ENCODE measurements at regions not wholly inside any gene's neighbourhood (a gene's known extent, or its start where the extent isn't known, plus 50 kb on each side); places are given as distances from the start of the nearest gene placed in this dataset.

DNA sequence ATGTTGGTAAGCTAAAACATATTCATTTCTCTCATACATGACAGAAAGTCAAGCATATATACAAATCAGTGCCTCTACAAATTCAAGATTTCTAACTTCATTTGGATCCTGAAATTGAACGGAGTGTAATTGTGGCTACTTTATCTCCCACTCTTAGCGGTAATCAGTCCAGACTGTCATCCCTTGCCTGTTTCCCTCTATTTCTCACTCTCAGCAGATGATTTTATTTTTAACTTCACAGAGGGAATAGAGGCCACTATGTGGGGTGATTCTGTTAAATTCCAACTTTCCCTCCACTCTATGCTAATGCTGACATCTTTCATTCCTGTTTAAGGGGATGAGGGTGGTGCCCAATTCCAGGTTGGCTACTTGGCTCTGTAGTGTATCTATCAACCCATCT lies 153.8 kb upstream of the KCNN2 start:
- Histone ChIP-seq H3K27me3 (replicated peaks in 1 of 4; ENCODE audit: control extremely low read depth in 1 of 4, control insufficient read depth in 3 of 4, insufficient read depth in 4 of 4, low read length in 3 of 4) (no peaks in the 10 kb centered on the region), H2AFZ (ENCODE audit: insufficient read depth, low read depth, low read length, poor library complexity, severe bottlenecking) (no peak overlapping the region), H3K9ac (ENCODE audit: low read length) (no peak overlapping the region), H3K9me3 (ENCODE audit: control extremely low read depth in 1 of 3, control insufficient read depth in 2 of 3, insufficient read depth in 1 of 3, low read length in 2 of 3) (no peaks in the 10 kb centered on the region), H3K79me2 (ENCODE audit: control insufficient read depth, insufficient read depth, low read length) (no peaks in the 10 kb centered on the region), H3K4me2 (replicated peaks; ENCODE audit: low read depth, low read length, poor library complexity, severe bottlenecking) (no peak overlapping the region), H3K4me3 (ENCODE audit: control extremely low read depth in 1 of 5, extremely low read depth in 1 of 5, insufficient read depth in 1 of 5, low read depth in 2 of 5, low read length in 4 of 5) (no peak overlapping the region), H3K36me3 (replicated peaks in 1 of 2; ENCODE audit: control extremely low read depth in 1 of 2, control insufficient read depth in 1 of 2, extremely low read depth in 1 of 2, insufficient read depth in 2 of 2, low read length in 1 of 2) (no peaks in the 10 kb centered on the region), H3K27ac (ENCODE audit: low read length in 2 of 2) (no peak overlapping the region), H3K4me1 (ENCODE audit: control insufficient read depth in 2 of 2, insufficient read depth in 2 of 2, low read length in 2 of 2) (no peaks in the 10 kb centered on the region), H4K20me1 (ENCODE audit: control insufficient read depth, insufficient read depth, low read length, poor library complexity, severe bottlenecking) (no peaks in the 10 kb centered on the region)
- no peak for TF ChIP-seq EZH2 (IDR thresholded peaks at IDR 0.05; ENCODE audit: borderline replicate concordance, insufficient read depth, low read depth, low read length, poor library complexity, severe bottlenecking)
- TF ChIP-seq, protein P1, sequence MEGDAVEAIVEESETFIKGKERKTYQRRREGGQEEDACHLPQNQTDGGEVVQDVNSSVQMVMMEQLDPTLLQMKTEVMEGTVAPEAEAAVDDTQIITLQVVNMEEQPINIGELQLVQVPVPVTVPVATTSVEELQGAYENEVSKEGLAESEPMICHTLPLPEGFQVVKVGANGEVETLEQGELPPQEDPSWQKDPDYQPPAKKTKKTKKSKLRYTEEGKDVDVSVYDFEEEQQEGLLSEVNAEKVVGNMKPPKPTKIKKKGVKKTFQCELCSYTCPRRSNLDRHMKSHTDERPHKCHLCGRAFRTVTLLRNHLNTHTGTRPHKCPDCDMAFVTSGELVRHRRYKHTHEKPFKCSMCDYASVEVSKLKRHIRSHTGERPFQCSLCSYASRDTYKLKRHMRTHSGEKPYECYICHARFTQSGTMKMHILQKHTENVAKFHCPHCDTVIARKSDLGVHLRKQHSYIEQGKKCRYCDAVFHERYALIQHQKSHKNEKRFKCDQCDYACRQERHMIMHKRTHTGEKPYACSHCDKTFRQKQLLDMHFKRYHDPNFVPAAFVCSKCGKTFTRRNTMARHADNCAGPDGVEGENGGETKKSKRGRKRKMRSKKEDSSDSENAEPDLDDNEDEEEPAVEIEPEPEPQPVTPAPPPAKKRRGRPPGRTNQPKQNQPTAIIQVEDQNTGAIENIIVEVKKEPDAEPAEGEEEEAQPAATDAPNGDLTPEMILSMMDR (IDR thresholded peaks at IDR 0.05), result no peak
- no peak overlapping the region for H3K4me3 Mint-ChIP-seq
- ChIA-PET POLR2A (no interaction called here), CTCF (no interaction called here)
- ATAC-seq (ENCODE audit: low read depth), result no peak
- intact Hi-C loops (cut with micrococcal nuclease), result no loop called here
- WGBS (ENCODE audit: insufficient coverage), result no CpG with 5 or more reads among the region's 2 CpGs
- H3K27me3 Mint-ChIP-seq, result no peaks in the 10 kb centered on the region
- no peak for DNase-seq
- H3K9me3 Mint-ChIP-seq (ENCODE audit: insufficient read depth), result no peaks in the 10 kb centered on the region
- H3K27ac Mint-ChIP-seq, result no peak overlapping the region
- H3K4me1 Mint-ChIP-seq, result no peaks in the 10 kb centered on the region

GRCh38 chr5:114208588-114208987 lies 153.3 kb upstream of the KCNN2 start:
- TF ChIP-seq EZH2 (IDR thresholded peaks at IDR 0.05; ENCODE audit: borderline replicate concordance, insufficient read depth, low read depth, low read length, poor library complexity, severe bottlenecking), result no peak
- TF ChIP-seq, protein P1 (IDR thresholded peaks at IDR 0.05), result no peak
- no peak overlapping the region for H3K4me3 Mint-ChIP-seq
- Histone ChIP-seq H3K4me2 (replicated peaks; ENCODE audit: low read depth, low read length, poor library complexity, severe bottlenecking) (no peak overlapping the region), H3K4me1 (ENCODE audit: control insufficient read depth in 2 of 2, insufficient read depth in 2 of 2, low read length in 2 of 2) (no peaks in the 10 kb centered on the region), H3K9me3 (ENCODE audit: control extremely low read depth in 1 of 3, control insufficient read depth in 2 of 3, insufficient read depth in 1 of 3, low read length in 2 of 3) (no peaks in the 10 kb centered on the region), H3K27ac (ENCODE audit: low read length in 2 of 2) (no peak overlapping the region), H3K27me3 (replicated peaks in 1 of 4; ENCODE audit: control extremely low read depth in 1 of 4, control insufficient read depth in 3 of 4, insufficient read depth in 4 of 4, low read length in 3 of 4) (no peaks in the 10 kb centered on the region), H3K4me3 (ENCODE audit: control extremely low read depth in 1 of 5, extremely low read depth in 1 of 5, insufficient read depth in 1 of 5, low read depth in 2 of 5, low read length in 4 of 5) (no peak overlapping the region), H3K9ac (ENCODE audit: low read length) (no peak overlapping the region), H3K79me2 (ENCODE audit: control insufficient read depth, insufficient read depth, low read length) (no peaks in the 10 kb centered on the region), H3K36me3 (replicated peaks in 1 of 2; ENCODE audit: control extremely low read depth in 1 of 2, control insufficient read depth in 1 of 2, extremely low read depth in 1 of 2, insufficient read depth in 2 of 2, low read length in 1 of 2) (no peaks in the 10 kb centered on the region), H4K20me1 (ENCODE audit: control insufficient read depth, insufficient read depth, low read length, poor library complexity, severe bottlenecking) (no peaks in the 10 kb centered on the region), H2AFZ (ENCODE audit: insufficient read depth, low read depth, low read length, poor library complexity, severe bottlenecking) (no peak overlapping the region)
- no peaks in the 10 kb centered on the region for H3K27me3 Mint-ChIP-seq
- POLR2A ChIA-PET, result no interaction called here
- DNase-seq (no peak), ATAC-seq (ENCODE audit: low read depth) (no peak)
- no peaks in the 10 kb centered on the region for H3K9me3 Mint-ChIP-seq (ENCODE audit: insufficient read depth)
- CTCF ChIA-PET, result no interaction called here
- H3K4me1 Mint-ChIP-seq, result no peaks in the 10 kb centered on the region
- 76% methylated on average over 2 of the region's 2 CpGs for WGBS (ENCODE audit: insufficient coverage)
- intact Hi-C loops (cut with micrococcal nuclease), result no loop called here
- no peak overlapping the region for H3K27ac Mint-ChIP-seq

All from B cell (primary cell).